NCI-H187 (cell line): ENCODE measurements at regions not wholly inside any gene's neighbourhood (a gene's known extent, or its start where the extent isn't known, plus 50 kb on each side); places are given as distances from the start of the nearest gene placed in this dataset.
"Not testable (repeated sequence)": the region's sequence is repeated elsewhere in the genome, so short reads cannot be mapped to it uniquely, and the experiment has no call there.

Experiments used
- DNase-seq, 2 experiments: peaks; one replicate each; lab custom pipeline; 2025; lab: John Stamatoyannopoulos, UW

GRCh38 chr12:115319446-115320040 lies 635.6 kb upstream of the TBX3 start:
- DNase-seq = no peak

DNA sequence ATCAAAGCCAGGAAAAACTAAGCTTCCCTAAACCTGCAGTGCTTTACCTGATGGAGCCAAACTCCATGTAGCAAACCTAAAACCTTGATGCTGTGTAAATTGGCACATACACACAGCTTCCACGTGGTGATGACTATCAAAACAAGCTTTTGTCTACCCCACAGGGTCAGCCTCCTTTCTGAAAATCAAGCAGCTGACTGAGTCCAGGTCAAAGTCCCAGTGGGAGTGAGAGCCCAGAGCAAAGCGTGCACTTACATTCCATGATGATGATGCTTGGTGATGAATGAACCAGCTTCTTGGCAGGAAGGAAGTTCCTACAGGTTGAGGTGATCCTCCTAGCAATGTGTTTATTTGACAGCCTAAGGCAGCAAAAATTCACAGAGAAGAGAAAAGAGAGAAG lies 630.0 kb upstream of the TBX3 start:
- DNase-seq = no peak

GRCh38 chr12:115312901-115313300 lies 628.9 kb upstream of the TBX3 start:
- DNase-seq = peak in 1 of 2 experiments; percentile 27

GRCh38 chr12:115311875-115312274 lies 627.9 kb upstream of the TBX3 start:
- no peak for DNase-seq

GRCh38 chr12:115308918-115309317 lies 624.9 kb upstream of the TBX3 start:
- DNase-seq = no peak

- no peak for DNase-seq
Measured at GRCh38 chr12:115306380-115306779, 622.4 kb upstream of the TBX3 start.

- no peak for DNase-seq
Measured at GRCh38 chr12:115305867-115306266, 621.9 kb upstream of the TBX3 start.

DNA sequence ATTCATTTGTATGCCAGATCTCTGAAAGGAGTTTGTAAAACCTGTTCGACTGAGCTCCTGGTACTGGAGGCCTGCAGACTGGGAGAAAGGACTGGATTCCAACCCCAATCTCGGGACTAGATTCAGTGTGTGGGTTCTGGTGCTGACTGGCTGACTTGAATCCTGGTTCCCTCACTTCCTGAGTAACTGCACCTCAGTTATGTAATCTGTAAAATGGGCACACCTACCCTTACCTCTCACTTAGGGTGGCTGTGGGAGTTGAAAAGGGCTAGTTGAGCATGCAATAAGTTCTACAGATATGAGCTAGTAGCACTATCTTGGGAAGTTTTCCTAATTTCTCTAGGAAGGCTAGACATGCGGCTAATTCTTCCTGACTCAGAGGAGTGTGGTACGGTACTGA lies 621.3 kb upstream of the TBX3 start:
- DNase-seq = no peak

GRCh38 chr12:115303723-115304309 lies 619.8 kb upstream of the TBX3 start:
- no peak for DNase-seq

DNA sequence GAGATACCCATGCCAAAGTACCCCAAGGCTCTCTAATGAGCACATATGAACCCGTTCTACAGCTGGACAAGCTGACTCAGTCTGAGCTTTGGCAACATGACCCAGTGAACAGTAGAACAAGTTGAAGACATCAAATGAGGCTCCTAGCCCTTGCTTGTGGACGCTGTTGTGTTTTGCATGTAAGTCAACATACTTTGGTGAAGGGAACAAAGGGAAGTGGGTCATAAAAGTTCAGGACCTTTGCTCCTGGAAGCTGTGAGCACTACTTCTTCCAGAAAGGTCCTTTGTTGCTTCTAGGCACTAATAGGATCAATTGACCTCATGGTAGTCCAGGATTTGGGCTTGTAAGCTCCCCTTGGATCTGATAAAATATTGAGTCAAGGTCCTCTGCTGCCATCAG lies 613.5 kb upstream of the TBX3 start:
- no peak for DNase-seq

DNA sequence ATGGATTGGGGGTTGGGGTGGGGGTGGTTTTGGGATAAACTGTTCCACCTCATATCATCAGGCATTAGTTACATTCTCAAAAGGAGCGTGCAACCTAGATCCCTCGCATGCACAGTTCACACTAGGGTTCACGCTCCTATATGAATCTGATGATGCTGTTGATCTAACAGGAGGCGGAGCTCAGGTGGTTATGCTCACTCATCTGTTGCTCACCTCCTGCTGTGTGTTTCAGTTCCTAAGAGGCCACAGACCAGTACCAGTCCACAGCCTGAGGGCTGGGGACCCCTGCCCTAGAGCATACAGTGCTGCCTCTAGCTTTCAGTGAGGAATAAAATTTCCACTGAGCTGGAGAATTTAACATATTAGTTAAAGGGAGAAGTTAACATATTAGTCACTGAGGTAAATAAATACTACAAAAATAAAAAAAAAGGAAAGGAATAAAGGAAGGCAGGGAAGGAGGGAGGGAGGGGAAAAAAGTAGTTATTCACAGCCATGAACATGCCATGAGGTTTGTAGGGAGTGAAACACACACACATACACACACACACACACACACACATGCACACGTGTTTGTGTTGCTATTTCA lies 612.7 kb upstream of the TBX3 start:
- DNase-seq = no peak

- DNase-seq = no peak
Measured at GRCh38 chr12:115295886-115296285, 611.9 kb upstream of the TBX3 start.

GRCh38 chr12:115294453-115295133 lies 610.6 kb upstream of the TBX3 start:
- no peak for DNase-seq

GRCh38 chr12:115285429-115285828 lies 601.5 kb upstream of the TBX3 start:
- DNase-seq = not testable (repeated sequence)

DNA sequence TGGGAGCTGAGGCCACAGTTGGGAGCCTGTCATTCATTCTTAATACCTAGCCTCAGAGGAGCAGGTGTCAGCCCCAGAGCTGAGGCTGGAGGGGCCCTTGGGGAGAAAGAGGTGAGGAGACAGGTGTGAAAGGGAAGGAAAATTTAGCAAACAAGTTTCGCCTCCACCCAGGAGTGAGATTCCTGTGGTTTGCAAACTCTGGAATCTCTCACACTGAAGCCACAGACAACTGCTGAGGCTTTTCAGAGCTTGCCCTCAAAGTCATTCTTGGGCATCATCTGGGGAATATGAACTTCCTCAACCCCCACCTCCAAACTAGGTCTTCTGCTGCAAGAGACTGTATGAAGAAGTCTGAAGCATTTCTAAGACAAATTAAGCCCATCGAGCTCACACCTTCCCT lies 589.5 kb upstream of the TBX3 start:
- DNase-seq = no peak

DNA sequence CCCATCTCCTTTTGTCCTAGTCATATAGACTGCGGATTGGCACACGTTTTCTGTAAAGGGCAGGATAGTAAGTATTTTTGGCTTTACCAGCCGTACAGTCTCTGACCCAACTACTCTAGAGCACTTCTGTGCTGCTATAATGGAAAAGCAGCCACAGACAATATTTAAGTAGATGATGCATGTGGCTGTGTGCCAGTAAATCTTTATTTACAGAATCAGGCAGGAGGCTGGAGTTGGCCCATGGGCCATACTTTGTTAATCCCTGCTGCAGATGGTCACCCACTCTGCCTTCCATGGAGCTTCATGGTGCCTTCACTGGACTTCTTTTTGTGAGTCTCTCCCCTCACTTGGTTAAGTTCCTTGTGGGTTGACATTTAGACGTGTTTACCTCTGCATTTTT lies 584.5 kb upstream of the TBX3 start:
- no peak for DNase-seq

GRCh38 chr12:115267891-115268290 lies 583.9 kb upstream of the TBX3 start:
- no peak for DNase-seq

GRCh38 chr12:115267464-115267863 lies 583.5 kb upstream of the TBX3 start:
- DNase-seq = no peak

GRCh38 chr12:115264605-115265004 lies 580.6 kb upstream of the TBX3 start:
- DNase-seq = no peak

- DNase-seq = peak in 1 of 2 experiments; percentile 18
Measured at GRCh38 chr12:115261691-115262398, 577.9 kb upstream of the TBX3 start.

GRCh38 chr12:115260762-115261675 lies 577.0 kb upstream of the TBX3 start:
- no peak for DNase-seq
